Stomach (tissue), 4 donors: ENCODE measurements at regions not wholly inside any gene's neighbourhood (a gene's known extent, or its start where the extent isn't known, plus 50 kb on each side); places are given as distances from the start of the nearest gene placed in this dataset.

Experiments used
- POLR2A ChIP-seq, 4 donors: fragments of 450-650 bp; IDR thresholded peaks; one replicate each; pipeline ENCODE4 v1.6.1; 2016; ENCODE audit warnings: antibody characterized with exemption in 4 of 4, control low read depth in 2 of 4, mild to moderate bottlenecking in 1 of 4, moderate library complexity in 1 of 4
- TF ChIP-seq, protein P1 (sequence below), 7 experiments: fragments of 450-650 bp in 4 of 7; fragments of 200-600 bp in 3 of 7; sonication (generic) in 3 of 7; IDR thresholded peaks; one replicate each; pipeline ENCODE4 v1.5.1; 2016 to 2019; ENCODE audit warnings: antibody characterized with exemption in 7 of 7, control low read depth in 2 of 7, mild to moderate bottlenecking in 1 of 7

DNA sequence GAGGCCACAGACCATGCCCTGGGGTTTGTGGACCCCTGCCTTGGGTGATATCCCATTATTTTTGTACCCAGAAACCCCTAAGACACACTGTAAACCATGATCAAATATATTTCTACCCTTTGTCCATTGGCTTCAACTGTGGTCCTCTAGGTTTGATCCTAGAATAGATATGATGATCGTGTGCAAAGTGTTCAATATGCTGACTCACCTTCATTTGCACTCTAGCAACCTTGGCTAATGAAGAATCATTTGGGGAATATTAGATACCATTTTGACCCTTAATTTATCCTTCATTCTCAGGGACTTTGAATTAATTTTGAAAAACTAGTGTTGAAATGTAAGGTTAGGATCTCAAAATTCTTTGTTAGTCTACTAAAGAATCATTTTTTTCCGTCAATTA is 73.1 kb upstream of the RAP1B start:
- TF ChIP-seq, protein P1, sequence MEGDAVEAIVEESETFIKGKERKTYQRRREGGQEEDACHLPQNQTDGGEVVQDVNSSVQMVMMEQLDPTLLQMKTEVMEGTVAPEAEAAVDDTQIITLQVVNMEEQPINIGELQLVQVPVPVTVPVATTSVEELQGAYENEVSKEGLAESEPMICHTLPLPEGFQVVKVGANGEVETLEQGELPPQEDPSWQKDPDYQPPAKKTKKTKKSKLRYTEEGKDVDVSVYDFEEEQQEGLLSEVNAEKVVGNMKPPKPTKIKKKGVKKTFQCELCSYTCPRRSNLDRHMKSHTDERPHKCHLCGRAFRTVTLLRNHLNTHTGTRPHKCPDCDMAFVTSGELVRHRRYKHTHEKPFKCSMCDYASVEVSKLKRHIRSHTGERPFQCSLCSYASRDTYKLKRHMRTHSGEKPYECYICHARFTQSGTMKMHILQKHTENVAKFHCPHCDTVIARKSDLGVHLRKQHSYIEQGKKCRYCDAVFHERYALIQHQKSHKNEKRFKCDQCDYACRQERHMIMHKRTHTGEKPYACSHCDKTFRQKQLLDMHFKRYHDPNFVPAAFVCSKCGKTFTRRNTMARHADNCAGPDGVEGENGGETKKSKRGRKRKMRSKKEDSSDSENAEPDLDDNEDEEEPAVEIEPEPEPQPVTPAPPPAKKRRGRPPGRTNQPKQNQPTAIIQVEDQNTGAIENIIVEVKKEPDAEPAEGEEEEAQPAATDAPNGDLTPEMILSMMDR (IDR thresholded peaks at IDR 0.05), result no peak
- no peak for TF ChIP-seq POLR2A (IDR thresholded peaks at IDR 0.05)
